ENCODE measurements at regions not wholly inside any gene's neighbourhood (a gene's known extent, or its start where the extent isn't known, plus 50 kb on each side); places are given as distances from the start of the nearest gene placed in this dataset.

DNA sequence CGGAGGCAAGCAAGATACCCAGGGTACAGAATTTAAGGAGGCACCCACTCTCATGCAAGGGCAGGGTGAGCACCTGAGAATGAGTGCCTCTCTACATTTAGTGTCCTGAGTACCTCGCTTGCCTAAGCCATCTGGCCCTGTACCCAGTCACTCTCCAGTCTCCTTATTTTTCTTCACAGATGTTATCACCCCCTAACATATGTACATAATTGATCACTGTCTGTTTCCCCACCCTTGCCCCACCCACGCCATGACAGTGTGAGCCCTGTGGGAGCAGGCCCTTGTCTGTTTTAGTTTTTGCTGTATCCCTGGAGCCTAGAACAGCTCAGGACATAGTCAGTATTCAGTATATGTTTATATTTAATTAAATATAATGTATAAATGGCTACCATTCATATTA, 113.6 kb downstream of the SPRY1 start:
- no peaks in the 10 kb centered on the region for H3F3A ChIP-seq (ENCODE audit: insufficient read depth, low read length, poor library complexity, severe bottlenecking)
- no peak overlapping the region for H3K9ac ChIP-seq (ENCODE audit: low read length)
- H4K20me1 ChIP-seq (ENCODE audit: insufficient read depth): no peaks in the 10 kb centered on the region
- H3K27me3 ChIP-seq (ENCODE audit: insufficient read depth, low read depth, low read length): peaks cover 3% of the 10 kb centered on the region
- H3K4me3 ChIP-seq (ENCODE audit: low read length): no peak overlapping the region
- H3K9me2 ChIP-seq (ENCODE audit: insufficient read depth, low read length): no peaks in the 10 kb centered on the region
- no peaks in the 10 kb centered on the region for H3K36me3 ChIP-seq (ENCODE audit: insufficient read depth, low read length)
- no peak overlapping the region for H3K4me2 ChIP-seq (ENCODE audit: low read length)
- H3K9me3 ChIP-seq (ENCODE audit: low read length): no peaks in the 10 kb centered on the region
- H3K79me2 ChIP-seq (replicated peaks; ENCODE audit: insufficient read depth, low read length): no peaks in the 10 kb centered on the region
- H3K27ac ChIP-seq (ENCODE audit: low read length): no peak overlapping the region
- no peak overlapping the region for H2AFZ ChIP-seq (ENCODE audit: low read depth, low read length)
- no peak for TF ChIP-seq TAF1 (IDR thresholded peaks at IDR 0.05; ENCODE audit: low read depth)
- no peak for TF ChIP-seq SMC3 (conservative IDR thresholded peaks at IDR 0.05; ENCODE audit: poor library complexity)
- TF ChIP-seq MXI1 (conservative IDR thresholded peaks at IDR 0.05; ENCODE audit: poor library complexity, severe bottlenecking): no peak
- TF ChIP-seq RAD21 (conservative IDR thresholded peaks at IDR 0.05): no peak
- TF ChIP-seq EZH2 (IDR thresholded peaks at IDR 0.05; ENCODE audit: borderline replicate concordance, insufficient read depth, low read length, poor library complexity, severe bottlenecking): no peak
- TF ChIP-seq EP300 (conservative IDR thresholded peaks at IDR 0.05; ENCODE audit: poor library complexity, severe bottlenecking): no peak
- no peak for TF ChIP-seq POLR2AphosphoS5 (IDR thresholded peaks at IDR 0.05)
- TF ChIP-seq, protein P1, sequence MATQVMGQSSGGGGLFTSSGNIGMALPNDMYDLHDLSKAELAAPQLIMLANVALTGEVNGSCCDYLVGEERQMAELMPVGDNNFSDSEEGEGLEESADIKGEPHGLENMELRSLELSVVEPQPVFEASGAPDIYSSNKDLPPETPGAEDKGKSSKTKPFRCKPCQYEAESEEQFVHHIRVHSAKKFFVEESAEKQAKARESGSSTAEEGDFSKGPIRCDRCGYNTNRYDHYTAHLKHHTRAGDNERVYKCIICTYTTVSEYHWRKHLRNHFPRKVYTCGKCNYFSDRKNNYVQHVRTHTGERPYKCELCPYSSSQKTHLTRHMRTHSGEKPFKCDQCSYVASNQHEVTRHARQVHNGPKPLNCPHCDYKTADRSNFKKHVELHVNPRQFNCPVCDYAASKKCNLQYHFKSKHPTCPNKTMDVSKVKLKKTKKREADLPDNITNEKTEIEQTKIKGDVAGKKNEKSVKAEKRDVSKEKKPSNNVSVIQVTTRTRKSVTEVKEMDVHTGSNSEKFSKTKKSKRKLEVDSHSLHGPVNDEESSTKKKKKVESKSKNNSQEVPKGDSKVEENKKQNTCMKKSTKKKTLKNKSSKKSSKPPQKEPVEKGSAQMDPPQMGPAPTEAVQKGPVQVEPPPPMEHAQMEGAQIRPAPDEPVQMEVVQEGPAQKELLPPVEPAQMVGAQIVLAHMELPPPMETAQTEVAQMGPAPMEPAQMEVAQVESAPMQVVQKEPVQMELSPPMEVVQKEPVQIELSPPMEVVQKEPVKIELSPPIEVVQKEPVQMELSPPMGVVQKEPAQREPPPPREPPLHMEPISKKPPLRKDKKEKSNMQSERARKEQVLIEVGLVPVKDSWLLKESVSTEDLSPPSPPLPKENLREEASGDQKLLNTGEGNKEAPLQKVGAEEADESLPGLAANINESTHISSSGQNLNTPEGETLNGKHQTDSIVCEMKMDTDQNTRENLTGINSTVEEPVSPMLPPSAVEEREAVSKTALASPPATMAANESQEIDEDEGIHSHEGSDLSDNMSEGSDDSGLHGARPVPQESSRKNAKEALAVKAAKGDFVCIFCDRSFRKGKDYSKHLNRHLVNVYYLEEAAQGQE (IDR thresholded peaks at IDR 0.05; ENCODE audit: borderline replicate concordance): no peak
- TF ChIP-seq, protein P2, sequence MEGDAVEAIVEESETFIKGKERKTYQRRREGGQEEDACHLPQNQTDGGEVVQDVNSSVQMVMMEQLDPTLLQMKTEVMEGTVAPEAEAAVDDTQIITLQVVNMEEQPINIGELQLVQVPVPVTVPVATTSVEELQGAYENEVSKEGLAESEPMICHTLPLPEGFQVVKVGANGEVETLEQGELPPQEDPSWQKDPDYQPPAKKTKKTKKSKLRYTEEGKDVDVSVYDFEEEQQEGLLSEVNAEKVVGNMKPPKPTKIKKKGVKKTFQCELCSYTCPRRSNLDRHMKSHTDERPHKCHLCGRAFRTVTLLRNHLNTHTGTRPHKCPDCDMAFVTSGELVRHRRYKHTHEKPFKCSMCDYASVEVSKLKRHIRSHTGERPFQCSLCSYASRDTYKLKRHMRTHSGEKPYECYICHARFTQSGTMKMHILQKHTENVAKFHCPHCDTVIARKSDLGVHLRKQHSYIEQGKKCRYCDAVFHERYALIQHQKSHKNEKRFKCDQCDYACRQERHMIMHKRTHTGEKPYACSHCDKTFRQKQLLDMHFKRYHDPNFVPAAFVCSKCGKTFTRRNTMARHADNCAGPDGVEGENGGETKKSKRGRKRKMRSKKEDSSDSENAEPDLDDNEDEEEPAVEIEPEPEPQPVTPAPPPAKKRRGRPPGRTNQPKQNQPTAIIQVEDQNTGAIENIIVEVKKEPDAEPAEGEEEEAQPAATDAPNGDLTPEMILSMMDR (IDR thresholded peaks at IDR 0.05; ENCODE audit: poor library complexity, severe bottlenecking): no peak

DNA sequence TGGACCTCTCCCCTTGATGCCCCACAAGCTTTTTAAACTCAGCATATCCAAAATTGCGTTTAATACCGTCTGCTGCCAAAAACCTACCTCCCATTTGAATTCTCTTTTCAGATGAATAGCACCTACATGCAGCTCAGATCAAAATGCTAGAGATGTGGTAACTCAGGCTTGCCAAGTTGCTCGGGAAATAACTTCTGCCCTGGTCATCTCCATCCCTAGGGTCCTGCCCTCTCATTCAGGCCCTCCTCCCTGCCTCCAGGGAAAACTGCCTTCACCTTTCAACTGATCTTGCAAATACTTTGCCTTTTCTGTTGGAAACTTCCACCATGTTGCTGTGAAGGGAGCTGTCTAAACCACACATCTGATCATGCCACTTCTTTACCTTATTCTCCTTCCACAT, 114.1 kb downstream of the SPRY1 start:
- H3K9ac ChIP-seq (ENCODE audit: low read length): no peak overlapping the region
- no peaks in the 10 kb centered on the region for H3K9me3 ChIP-seq (ENCODE audit: low read length)
- H3F3A ChIP-seq (ENCODE audit: insufficient read depth, low read length, poor library complexity, severe bottlenecking): no peaks in the 10 kb centered on the region
- no peaks in the 10 kb centered on the region for H3K27me3 ChIP-seq (ENCODE audit: insufficient read depth, low read depth, low read length)
- H3K9me2 ChIP-seq (ENCODE audit: insufficient read depth, low read length): no peaks in the 10 kb centered on the region
- no peaks in the 10 kb centered on the region for H4K20me1 ChIP-seq (ENCODE audit: insufficient read depth)
- TF ChIP-seq, protein P1 (IDR thresholded peaks at IDR 0.05; ENCODE audit: borderline replicate concordance): no peak
- no peak for TF ChIP-seq EZH2 (IDR thresholded peaks at IDR 0.05; ENCODE audit: borderline replicate concordance, insufficient read depth, low read length, poor library complexity, severe bottlenecking)
- no peak for TF ChIP-seq EP300 (conservative IDR thresholded peaks at IDR 0.05; ENCODE audit: poor library complexity, severe bottlenecking)
- TF ChIP-seq TAF1 (IDR thresholded peaks at IDR 0.05; ENCODE audit: low read depth): no peak
- TF ChIP-seq, protein P2 (IDR thresholded peaks at IDR 0.05; ENCODE audit: poor library complexity, severe bottlenecking): no peak
- TF ChIP-seq POLR2AphosphoS5 (IDR thresholded peaks at IDR 0.05): no peak
- TF ChIP-seq MXI1 (conservative IDR thresholded peaks at IDR 0.05; ENCODE audit: poor library complexity, severe bottlenecking): no peak
- TF ChIP-seq RAD21 (conservative IDR thresholded peaks at IDR 0.05): no peak
- TF ChIP-seq SMC3 (conservative IDR thresholded peaks at IDR 0.05; ENCODE audit: poor library complexity): no peak
- H3K4me2 ChIP-seq (ENCODE audit: low read length): no peak overlapping the region
- no peak overlapping the region for H2AFZ ChIP-seq (ENCODE audit: low read depth, low read length)
- H3K4me3 ChIP-seq (ENCODE audit: low read length): no peak overlapping the region
- no peak overlapping the region for H3K27ac ChIP-seq (ENCODE audit: low read length)
- no peaks in the 10 kb centered on the region for H3K79me2 ChIP-seq (replicated peaks; ENCODE audit: insufficient read depth, low read length)
- H3K36me3 ChIP-seq (ENCODE audit: insufficient read depth, low read length): no peaks in the 10 kb centered on the region

Measured in neural cell (in vitro differentiated cells).